ENCODE measurements at regions not wholly inside any gene's neighbourhood (a gene's known extent, or its start where the extent isn't known, plus 50 kb on each side); places are given as distances from the start of the nearest gene placed in this dataset.

- TF ChIP-seq CTCF (IDR thresholded peaks at IDR 0.05) (no peak), EP300 (IDR thresholded peaks at IDR 0.05) (no peak), POLR2A (IDR thresholded peaks at IDR 0.05) (no peak)
These were observed 92.7 kb downstream of the DDX1 start for GRCh38 chr2:15684161-15685039.
